HepG2 (cell line): ENCODE measurements at regions not wholly inside any gene's neighbourhood (a gene's known extent, or its start where the extent isn't known, plus 50 kb on each side); places are given as distances from the start of the nearest gene placed in this dataset.

ENCODE experiments used
- AFF4 ChIP-seq: sonication (generic); formaldehyde crosslinking; IDR thresholded peaks from 2 replicates; pipeline ENCODE4 v1.4.0; 2020; ENCODE audit warnings: missing genetic modification reagents
- CHD2 ChIP-seq: IDR thresholded peaks from 2 replicates; pipeline ENCODE4 v1.6.1; 2011; ENCODE audit warnings: low read depth, low read length, improper control_type of control experiment
- E2F1 ChIP-seq: sonication (generic); formaldehyde crosslinking; IDR thresholded peaks from 2 replicates; pipeline ENCODE4 v1.5.0; 2020; ENCODE audit warnings: missing genetic modification reagents
- GATAD1 ChIP-seq: IDR thresholded peaks from 2 replicates; pipeline ENCODE4 v1.6.1; 2016; ENCODE audit warnings: missing genetic modification reagents, missing compliant biosample characterization
- IRF2 ChIP-seq: IDR thresholded peaks from 2 replicates; pipeline ENCODE4 v1.6.1; 2018; ENCODE audit warnings: missing genetic modification reagents, missing compliant biosample characterization
- MNT ChIP-seq: fragments of 450-650 bp; IDR thresholded peaks from 2 replicates; pipeline ENCODE4 v1.6.1; 2016
- MXD3 ChIP-seq: IDR thresholded peaks from 2 replicates; pipeline ENCODE4 v1.6.1; 2016; ENCODE audit warnings: mild to moderate bottlenecking, missing biosample characterization, missing genetic modification reagents
- PBX2 ChIP-seq: IDR thresholded peaks from 2 replicates; pipeline ENCODE4 v1.6.1; 2016; ENCODE audit warnings: control low read depth
- THYN1 ChIP-seq: sonication (generic); formaldehyde crosslinking; IDR thresholded peaks from 2 replicates; pipeline ENCODE4 v1.8.1; 2023; ENCODE audit warnings: low read depth, mild to moderate bottlenecking, moderate library complexity, missing genetic modification reagents, borderline replicate concordance
- ZHX1 ChIP-seq: sonication (generic); formaldehyde crosslinking; IDR thresholded peaks from 2 replicates; pipeline ENCODE4 v1.8.1; 2022; ENCODE audit warnings: low read depth, mild to moderate bottlenecking, missing genetic modification reagents
- ZNF616 ChIP-seq: sonication (generic); formaldehyde crosslinking; IDR thresholded peaks from 2 replicates; pipeline ENCODE4 v1.5.0; 2020; ENCODE audit warnings: low read depth, mild to moderate bottlenecking, missing genetic modification reagents
- ZNF766 ChIP-seq: sonication (generic); formaldehyde crosslinking; IDR thresholded peaks from 2 replicates; pipeline ENCODE4 v1.5.0; 2020; ENCODE audit warnings: missing genetic modification reagents, borderline replicate concordance
- ZNF776 ChIP-seq: sonication (generic); formaldehyde crosslinking; IDR thresholded peaks from 2 replicates; pipeline ENCODE4 v1.4.0; 2020; ENCODE audit warnings: mild to moderate bottlenecking, missing genetic modification reagents
- TF ChIP-seq, protein P1 (sequence below): sonication (generic); formaldehyde crosslinking; IDR thresholded peaks from 2 replicates; pipeline ENCODE4 v1.4.0; 2020; ENCODE audit warnings: mild to moderate bottlenecking, missing genetic modification reagents
- TF ChIP-seq, protein P2 (sequence below): IDR thresholded peaks from 2 replicates; pipeline ENCODE4 v1.6.1; 2016; ENCODE audit warnings: low read depth, control low read depth

DNA sequence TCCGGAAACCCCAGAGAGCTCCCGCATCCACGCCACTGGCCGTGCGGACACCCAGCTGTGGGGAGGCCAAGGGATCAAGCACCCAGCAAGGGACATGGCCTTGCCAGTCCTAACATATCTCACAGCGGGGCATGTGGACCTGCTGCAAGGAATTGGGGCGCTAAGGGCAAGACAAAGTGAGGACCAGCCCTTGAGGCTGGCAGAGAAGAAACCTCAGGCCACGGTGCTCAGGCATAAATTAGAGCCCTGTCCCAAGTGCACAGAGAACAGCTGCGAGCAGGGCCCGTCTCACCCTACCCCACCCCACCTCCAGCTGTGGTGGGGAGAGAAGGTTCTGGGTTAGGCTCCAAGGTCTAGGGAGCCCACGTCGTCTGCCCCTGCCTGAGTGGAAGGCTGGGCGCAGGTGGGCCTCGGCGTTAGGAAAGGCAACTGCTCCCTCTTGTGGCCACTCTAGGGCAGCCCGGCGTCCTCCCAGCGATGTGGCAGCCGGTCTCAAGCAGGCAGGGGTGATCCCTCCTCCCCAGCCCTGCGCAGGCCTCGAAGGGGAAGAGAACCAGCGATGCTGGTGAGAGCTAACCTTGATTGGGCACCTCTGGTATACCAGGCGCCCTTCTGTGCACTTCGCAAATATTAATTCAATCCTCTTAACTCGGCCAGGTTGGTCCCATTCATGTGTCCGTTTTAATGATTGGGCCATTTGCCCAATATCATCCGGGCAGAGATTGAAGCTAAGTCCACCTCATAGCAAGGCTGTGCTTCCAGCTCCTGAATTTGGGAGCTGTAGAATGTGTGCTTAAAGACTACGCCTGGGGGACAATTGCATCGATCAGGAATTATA, 235.8 kb downstream of the NFATC2 start (continued):
- TF ChIP-seq AFF4, result no peak
- TF ChIP-seq ZHX1 (CRISPR knock-in tag), result no peak; the same call in 1 of the 2 replicates
- peak; percentile 52; the same call in 1 of the 2 replicates for TF ChIP-seq MXD3
- TF ChIP-seq, protein P1, sequence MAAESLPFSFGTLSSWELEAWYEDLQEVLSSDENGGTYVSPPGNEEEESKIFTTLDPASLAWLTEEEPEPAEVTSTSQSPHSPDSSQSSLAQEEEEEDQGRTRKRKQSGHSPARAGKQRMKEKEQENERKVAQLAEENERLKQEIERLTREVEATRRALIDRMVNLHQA (CRISPR knock-in tag), result no peak
- TF ChIP-seq THYN1 (CRISPR knock-in tag), result no peak
- no peak for TF ChIP-seq CHD2
- TF ChIP-seq, protein P2, sequence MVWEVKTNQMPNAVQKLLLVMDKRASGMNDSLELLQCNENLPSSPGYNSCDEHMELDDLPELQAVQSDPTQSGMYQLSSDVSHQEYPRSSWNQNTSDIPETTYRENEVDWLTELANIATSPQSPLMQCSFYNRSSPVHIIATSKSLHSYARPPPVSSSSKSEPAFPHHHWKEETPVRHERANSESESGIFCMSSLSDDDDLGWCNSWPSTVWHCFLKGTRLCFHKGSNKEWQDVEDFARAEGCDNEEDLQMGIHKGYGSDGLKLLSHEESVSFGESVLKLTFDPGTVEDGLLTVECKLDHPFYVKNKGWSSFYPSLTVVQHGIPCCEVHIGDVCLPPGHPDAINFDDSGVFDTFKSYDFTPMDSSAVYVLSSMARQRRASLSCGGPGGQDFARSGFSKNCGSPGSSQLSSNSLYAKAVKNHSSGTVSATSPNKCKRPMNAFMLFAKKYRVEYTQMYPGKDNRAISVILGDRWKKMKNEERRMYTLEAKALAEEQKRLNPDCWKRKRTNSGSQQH (CRISPR knock-in tag), result peak; percentile 62; the same call in 1 of the 2 replicates
- no peak for TF ChIP-seq ZNF776 (CRISPR knock-in tag)
- TF ChIP-seq ZNF616 (CRISPR knock-in tag), result no peak
- TF ChIP-seq MNT, result no peak
- no peak for TF ChIP-seq ZNF766 (CRISPR knock-in tag)
- TF ChIP-seq GATAD1 (CRISPR knock-in tag), result peak; percentile 58
- TF ChIP-seq IRF2 (CRISPR knock-in tag), result peak; percentile 76; the same call in 1 of the 2 replicates
- TF ChIP-seq PBX2 (CRISPR knock-in tag), result no peak
- TF ChIP-seq E2F1, result no peak
